ENCODE measurements at regions not wholly inside any gene's neighbourhood (a gene's known extent, or its start where the extent isn't known, plus 50 kb on each side); places are given as distances from the start of the nearest gene placed in this dataset.
"Not testable (repeated sequence)": the region's sequence is repeated elsewhere in the genome, so short reads cannot be mapped to it uniquely, and the experiment has no call there.

DNA sequence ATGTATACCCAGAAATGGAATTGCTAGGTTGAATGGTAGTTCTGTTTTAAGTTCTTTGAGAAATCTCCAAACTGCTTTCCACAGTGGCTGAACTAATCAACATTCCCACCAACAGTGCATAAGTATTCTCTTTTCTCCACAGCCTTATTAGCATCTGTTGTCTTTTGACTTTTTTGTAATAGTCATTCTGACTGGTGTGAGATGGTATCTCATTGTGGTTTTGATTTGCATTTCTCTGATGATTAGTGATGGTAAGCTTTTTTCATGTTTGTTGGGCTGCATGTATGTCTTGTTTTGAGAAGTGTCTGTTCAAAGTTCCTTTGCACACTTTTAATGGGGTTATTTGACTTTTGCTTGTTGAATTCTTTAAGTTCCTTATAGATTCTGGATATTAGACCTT lies 52.4 kb upstream of the EHHADH start:
- H3K27me3 ChIP-seq; H3K4me1 ChIP-seq; intact Hi-C loops (cut with DNase I; ENCODE audit: low total_unique reads); H3K27ac ChIP-seq; DNase-seq; H3K4me3 ChIP-seq: not testable (repeated sequence)
- H3K9me3 ChIP-seq, result peaks cover 0 to 20% (median 6%) of the 10 kb centered on the region in 3 donors
- peaks cover 12 to 37% (median 18%) of the 10 kb centered on the region in 3 donors for H3K36me3 ChIP-seq

DNA sequence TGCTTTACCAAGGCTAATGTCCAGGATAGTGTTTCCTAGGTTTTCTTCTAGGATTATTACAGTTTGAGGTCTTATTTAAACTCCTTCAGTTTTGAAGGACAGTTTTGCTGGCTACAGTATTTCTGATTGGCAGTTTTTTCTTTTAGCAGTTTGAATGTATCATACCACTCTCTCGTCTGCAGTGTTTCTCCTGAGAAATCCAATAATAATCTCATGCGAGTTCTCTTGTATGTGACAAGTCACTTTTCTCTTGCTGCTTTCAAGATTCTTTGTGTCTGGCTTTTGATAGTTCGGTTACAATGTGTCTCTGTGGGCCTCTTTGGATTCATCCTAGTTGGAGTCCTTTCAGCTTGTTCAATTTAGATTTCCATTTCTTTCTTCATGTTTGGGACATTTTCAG lies 53.0 kb upstream of the EHHADH start:
- H3K9me3 ChIP-seq, result peaks cover 0 to 20% (median 6%) of the 10 kb centered on the region in 3 donors
- DNase-seq, result no peak
- H3K27ac ChIP-seq, result no peak overlapping the region
- no peaks in the 10 kb centered on the region for H3K4me1 ChIP-seq
- H3K36me3 ChIP-seq, result peaks cover 12 to 37% (median 18%) of the 10 kb centered on the region in 3 donors
- H3K4me3 ChIP-seq, result no peak overlapping the region
- no peaks in the 10 kb centered on the region for H3K27me3 ChIP-seq
- intact Hi-C loops (cut with DNase I; ENCODE audit: low total_unique reads), result no loop called here
- TF ChIP-seq, protein P1, sequence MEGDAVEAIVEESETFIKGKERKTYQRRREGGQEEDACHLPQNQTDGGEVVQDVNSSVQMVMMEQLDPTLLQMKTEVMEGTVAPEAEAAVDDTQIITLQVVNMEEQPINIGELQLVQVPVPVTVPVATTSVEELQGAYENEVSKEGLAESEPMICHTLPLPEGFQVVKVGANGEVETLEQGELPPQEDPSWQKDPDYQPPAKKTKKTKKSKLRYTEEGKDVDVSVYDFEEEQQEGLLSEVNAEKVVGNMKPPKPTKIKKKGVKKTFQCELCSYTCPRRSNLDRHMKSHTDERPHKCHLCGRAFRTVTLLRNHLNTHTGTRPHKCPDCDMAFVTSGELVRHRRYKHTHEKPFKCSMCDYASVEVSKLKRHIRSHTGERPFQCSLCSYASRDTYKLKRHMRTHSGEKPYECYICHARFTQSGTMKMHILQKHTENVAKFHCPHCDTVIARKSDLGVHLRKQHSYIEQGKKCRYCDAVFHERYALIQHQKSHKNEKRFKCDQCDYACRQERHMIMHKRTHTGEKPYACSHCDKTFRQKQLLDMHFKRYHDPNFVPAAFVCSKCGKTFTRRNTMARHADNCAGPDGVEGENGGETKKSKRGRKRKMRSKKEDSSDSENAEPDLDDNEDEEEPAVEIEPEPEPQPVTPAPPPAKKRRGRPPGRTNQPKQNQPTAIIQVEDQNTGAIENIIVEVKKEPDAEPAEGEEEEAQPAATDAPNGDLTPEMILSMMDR (IDR thresholded peaks at IDR 0.05), result no peak

DNA sequence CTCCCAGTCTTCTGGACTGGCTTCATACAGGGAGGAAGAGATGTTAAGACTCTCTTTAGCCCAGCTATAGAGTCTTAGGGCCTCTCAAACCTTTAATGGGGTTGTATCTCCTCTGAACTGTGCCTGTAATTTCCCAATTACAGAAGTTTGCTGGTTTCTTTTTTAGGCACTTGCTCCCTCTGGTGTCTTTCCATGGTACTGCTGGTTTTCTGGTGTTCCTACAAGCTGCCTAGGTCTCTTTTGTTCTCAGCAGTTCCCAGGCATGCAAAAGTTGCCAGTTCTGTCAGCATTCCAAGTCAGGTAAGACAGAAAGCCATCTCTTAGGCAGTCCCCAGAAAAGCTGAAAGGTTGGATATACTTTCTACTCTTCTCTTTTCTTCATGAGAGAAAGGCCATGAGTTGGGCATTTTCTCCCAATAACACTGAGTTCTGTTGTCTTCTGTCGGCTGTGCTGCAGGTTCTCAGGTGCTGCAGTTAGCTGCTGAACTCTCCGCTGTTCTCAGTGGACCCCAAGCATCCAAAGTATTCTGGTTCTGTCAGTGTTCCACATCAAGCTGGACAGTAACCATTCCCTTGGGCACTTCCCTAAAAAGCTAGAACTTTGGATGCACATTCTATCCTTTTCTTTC lies 54.4 kb upstream of the EHHADH start:
- DNase-seq, result peak in 1 of 2 donors; percentile 38
- intact Hi-C loops (cut with DNase I; ENCODE audit: low total_unique reads), result no loop called here
- H3K36me3 ChIP-seq, result peaks cover 12 to 37% (median 18%) of the 10 kb centered on the region in 3 donors
- TF ChIP-seq, protein P1 (IDR thresholded peaks at IDR 0.05), result peak in 1 of 2 experiments; percentile 31
- no peaks in the 10 kb centered on the region for H3K27me3 ChIP-seq
- no peak overlapping the region for H3K27ac ChIP-seq
- no peaks in the 10 kb centered on the region for H3K4me1 ChIP-seq
- H3K4me3 ChIP-seq, result no peak overlapping the region
- H3K9me3 ChIP-seq, result peaks cover 0 to 20% (median 6%) of the 10 kb centered on the region in 3 donors

DNA sequence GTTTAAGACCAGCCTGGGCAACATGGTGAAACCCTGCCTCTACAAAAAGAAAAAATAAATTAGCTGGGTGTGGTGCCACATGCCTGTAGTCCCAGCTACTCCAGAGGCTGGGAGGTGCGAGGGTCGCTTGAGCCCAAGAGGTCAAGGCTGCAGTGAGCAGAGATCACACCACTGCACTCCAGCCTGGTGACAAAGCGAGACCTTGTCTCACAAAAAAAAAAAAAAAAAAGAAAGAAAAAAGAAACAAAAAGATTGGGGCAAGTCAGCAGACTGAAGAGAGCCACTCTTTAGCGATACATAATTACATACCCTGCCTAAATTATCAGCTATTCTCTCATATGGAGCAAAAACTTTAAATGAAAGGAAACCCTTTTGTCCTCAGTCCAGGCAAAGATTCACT lies 53.6 kb upstream of the MAP3K13 start:
- H3K4me3 ChIP-seq, result no peak overlapping the region
- intact Hi-C loops (cut with DNase I; ENCODE audit: low total_unique reads), result no loop called here
- no peaks in the 10 kb centered on the region for H3K27me3 ChIP-seq
- no peak overlapping the region for H3K27ac ChIP-seq
- H3K9me3 ChIP-seq, result peaks cover 0 to 20% (median 6%) of the 10 kb centered on the region in 3 donors
- TF ChIP-seq, protein P1 (IDR thresholded peaks at IDR 0.05), result no peak
- no peak for DNase-seq
- H3K4me1 ChIP-seq, result no peaks in the 10 kb centered on the region
- H3K36me3 ChIP-seq, result peaks cover 12 to 37% (median 18%) of the 10 kb centered on the region in 3 donors

DNA sequence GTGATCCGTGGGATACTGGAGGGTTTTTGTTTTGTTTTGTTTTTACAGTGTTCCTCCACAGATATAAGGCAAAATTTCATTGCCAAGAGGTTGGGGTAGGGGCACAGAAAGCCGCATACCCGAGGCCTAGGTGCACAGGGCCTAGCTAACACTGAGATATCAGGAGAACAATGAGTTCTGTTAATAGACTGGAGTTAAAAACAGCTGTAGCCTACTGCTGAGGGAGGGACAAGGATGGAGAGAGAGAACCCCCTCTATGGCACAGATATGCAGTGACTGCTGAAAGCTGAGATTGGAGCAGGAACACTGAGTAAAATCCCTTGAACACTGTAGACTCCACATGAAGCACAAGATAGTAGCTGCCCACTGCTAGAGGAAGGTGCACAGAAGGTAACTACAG lies 53.1 kb upstream of the MAP3K13 start:
- Histone ChIP-seq H3K36me3 (peaks cover 9 to 34% (median 18%) of the 10 kb centered on the region in 3 donors), H3K27ac (no peak overlapping the region)
- intact Hi-C loops (cut with DNase I; ENCODE audit: low total_unique reads), result no loop called here

DNA sequence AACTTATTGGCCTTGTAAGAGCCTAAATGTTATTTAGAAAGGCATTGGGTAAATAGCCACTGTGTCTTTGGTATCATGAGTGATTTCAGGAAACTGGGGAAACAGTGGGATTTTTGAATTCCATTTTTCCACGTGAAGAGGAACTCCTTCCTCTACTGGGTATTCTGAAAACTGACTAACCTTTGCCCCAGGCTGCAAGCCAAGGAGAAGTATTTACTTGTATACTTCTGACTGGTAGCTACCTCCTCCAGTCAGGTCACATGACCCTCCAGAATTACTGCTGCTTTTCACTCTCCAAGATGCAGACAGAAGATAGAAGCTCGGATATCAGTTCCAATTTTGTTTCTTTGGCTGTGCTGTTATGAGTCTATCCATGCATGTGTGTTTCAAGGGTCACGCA lies 50.9 kb upstream of the MAP3K13 start:
- no peak for DNase-seq
- intact Hi-C loops (cut with DNase I; ENCODE audit: low total_unique reads), result no loop called here
- peaks cover 6 to 22% (median 11%) of the 10 kb centered on the region in 3 donors for H3K36me3 ChIP-seq
- TF ChIP-seq, protein P1 (IDR thresholded peaks at IDR 0.05), result no peak
- H3K27ac ChIP-seq, result no peak overlapping the region
- no peaks in the 10 kb centered on the region for H3K27me3 ChIP-seq
- H3K4me1 ChIP-seq, result peaks cover 0 to 3% (median 0%) of the 10 kb centered on the region in 4 donors
- H3K9me3 ChIP-seq, result peaks cover 0 to 14% (median 6%) of the 10 kb centered on the region in 3 donors
- no peak overlapping the region for H3K4me3 ChIP-seq

More for the DNA sequence above, 53.1 kb upstream of the MAP3K13 start:
- Histone ChIP-seq H3K4me3 (no peak overlapping the region), H3K4me1 (no peaks in the 10 kb centered on the region), H3K27me3 (no peaks in the 10 kb centered on the region), H3K9me3 (peaks cover 0 to 20% (median 6%) of the 10 kb centered on the region in 3 donors)
- DNase-seq, result no peak
- TF ChIP-seq, protein P1 (IDR thresholded peaks at IDR 0.05), result no peak
